ENCODE measurements at regions not wholly inside any gene's neighbourhood (a gene's known extent, or its start where the extent isn't known, plus 50 kb on each side); places are given as distances from the start of the nearest gene placed in this dataset.

DNA sequence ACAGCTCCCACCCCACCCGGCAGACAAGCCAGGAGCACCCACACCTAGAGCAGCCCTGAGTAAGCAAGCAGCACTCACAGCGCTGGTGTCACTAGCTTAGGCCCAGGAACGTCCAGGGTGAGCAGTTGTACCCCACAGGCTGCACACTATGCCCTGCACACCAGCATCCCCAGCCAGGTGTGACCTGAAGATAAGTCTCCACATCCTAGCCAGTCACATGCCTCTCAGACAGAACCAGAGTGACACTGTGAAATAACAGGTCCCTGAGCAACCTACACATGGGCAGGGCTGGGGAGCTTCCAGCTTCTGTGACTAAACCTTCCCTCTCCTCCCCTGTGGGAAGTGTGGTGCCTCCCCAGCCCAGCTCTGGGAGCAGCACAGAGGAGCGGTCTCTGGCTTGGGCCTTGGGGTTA lies 253.6 kb downstream of the UACA start:
- H3K27me3 ChIP-seq: no peaks in the 10 kb centered on the region
- peaks cover 0 to 14% (median 0%) of the 10 kb centered on the region in 4 donors for H3K9me3 ChIP-seq
- H3K27ac ChIP-seq: no peak overlapping the region
- no peak for TF ChIP-seq POLR2A (IDR thresholded peaks at IDR 0.05)
- no peak overlapping the region for H3K4me3 ChIP-seq
- peaks cover 0 to 30% (median 8%) of the 10 kb centered on the region in 4 donors for H3K4me1 ChIP-seq
- H3K36me3 ChIP-seq: no peaks in the 10 kb centered on the region
- no peak for DNase-seq

DNA sequence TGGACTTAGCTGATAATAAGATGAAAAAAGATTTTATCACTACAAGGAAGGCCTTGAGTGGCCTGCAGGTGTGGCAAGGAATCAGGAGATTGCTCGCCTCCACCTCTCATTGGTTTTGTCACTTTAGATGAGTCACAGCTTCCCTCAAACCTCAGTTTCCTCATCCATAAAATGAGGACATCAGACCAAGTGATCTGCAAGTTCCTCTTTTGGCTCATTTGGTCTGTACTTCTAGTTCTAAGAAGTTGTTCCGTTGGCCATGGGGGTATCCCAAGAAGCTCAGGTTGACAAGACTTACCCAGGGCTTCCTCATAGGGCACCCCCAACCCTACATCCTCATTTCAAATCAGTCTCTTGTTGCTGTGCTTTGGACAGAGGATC lies 254.1 kb downstream of the UACA start:
- TF ChIP-seq CTCF (IDR thresholded peaks at IDR 0.05): no peak
- TF ChIP-seq POLR2A (IDR thresholded peaks at IDR 0.05): no peak
- DNase-seq: no peak
- no peaks in the 10 kb centered on the region for H3K36me3 ChIP-seq
- H3K4me3 ChIP-seq: no peak overlapping the region
- no peak overlapping the region for H3K27ac ChIP-seq
- peaks cover 0 to 14% (median 0%) of the 10 kb centered on the region in 4 donors for H3K9me3 ChIP-seq
- no peaks in the 10 kb centered on the region for H3K27me3 ChIP-seq
- peaks cover 0 to 34% (median 12%) of the 10 kb centered on the region in 4 donors for H3K4me1 ChIP-seq

GRCh38 chr15:70508561-70509281 lies 254.6 kb downstream of the UACA start:
- no peaks in the 10 kb centered on the region for H3K27me3 ChIP-seq
- no peaks in the 10 kb centered on the region for H3K36me3 ChIP-seq
- DNase-seq: no peak
- H3K4me3 ChIP-seq: no peak overlapping the region
- peaks cover 0 to 14% (median 0%) of the 10 kb centered on the region in 4 donors for H3K9me3 ChIP-seq
- H3K4me1 ChIP-seq: peaks cover 0 to 38% (median 18%) of the 10 kb centered on the region in 4 donors
- H3K27ac ChIP-seq: no peak overlapping the region
- TF ChIP-seq POLR2A (IDR thresholded peaks at IDR 0.05) (no peak), CTCF (IDR thresholded peaks at IDR 0.05) (no peak)

DNA sequence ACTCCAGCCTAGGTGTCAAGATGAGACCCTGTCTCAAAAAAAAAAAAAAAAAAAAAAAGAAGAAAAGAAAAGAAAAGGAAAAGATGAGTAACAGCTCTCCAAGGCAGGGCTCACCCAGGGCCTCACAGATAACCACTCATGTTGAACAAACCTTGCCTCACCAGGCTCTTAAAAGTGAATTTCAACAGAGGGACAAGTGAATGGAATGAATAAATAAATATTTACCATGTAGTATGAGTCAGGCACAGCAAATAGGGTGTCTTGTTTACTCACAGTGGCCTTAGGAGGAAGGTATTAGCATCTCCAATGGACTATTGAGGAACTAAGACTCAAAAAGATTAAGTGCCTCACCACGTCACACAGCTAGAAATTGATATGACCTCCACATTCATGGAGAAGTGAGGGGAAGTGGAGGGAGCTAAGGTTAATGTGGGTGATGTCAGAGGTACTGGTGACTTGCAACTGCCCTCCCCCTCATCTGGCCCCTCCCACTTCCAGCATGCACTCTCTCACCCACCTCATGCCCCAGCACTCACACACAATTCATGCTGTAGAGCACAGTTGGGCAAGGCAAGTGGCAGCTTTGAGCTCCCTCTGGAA lies 255.5 kb downstream of the UACA start:
- Histone ChIP-seq H3K4me3 (no peak overlapping the region), H3K36me3 (no peaks in the 10 kb centered on the region), H3K27me3 (no peaks in the 10 kb centered on the region), H3K9me3 (peaks cover 0 to 14% (median 0%) of the 10 kb centered on the region in 4 donors), H3K4me1 (peaks cover 0 to 44% (median 25%) of the 10 kb centered on the region in 4 donors), H3K27ac (no peak overlapping the region)
- DNase-seq: no peak
- TF ChIP-seq CTCF (IDR thresholded peaks at IDR 0.05) (no peak), POLR2A (IDR thresholded peaks at IDR 0.05) (no peak)

- Histone ChIP-seq H3K4me1 (peaks cover 0 to 44% (median 26%) of the 10 kb centered on the region in 4 donors), H3K4me3 (no peak overlapping the region), H3K9me3 (peaks cover 0 to 14% (median 0%) of the 10 kb centered on the region in 4 donors), H3K36me3 (no peaks in the 10 kb centered on the region), H3K27ac (no peak overlapping the region), H3K27me3 (no peaks in the 10 kb centered on the region)
- no peak for DNase-seq
- TF ChIP-seq POLR2A (IDR thresholded peaks at IDR 0.05) (no peak), CTCF (IDR thresholded peaks at IDR 0.05) (no peak)
Measured at GRCh38 chr15:70505936-70506912, 257.1 kb downstream of the UACA start.
